ENCODE measurements at regions not wholly inside any gene's neighbourhood (a gene's known extent, or its start where the extent isn't known, plus 50 kb on each side); places are given as distances from the start of the nearest gene placed in this dataset.
"Not testable (repeated sequence)": the region's sequence is repeated elsewhere in the genome, so short reads cannot be mapped to it uniquely, and the experiment has no call there.

DNA sequence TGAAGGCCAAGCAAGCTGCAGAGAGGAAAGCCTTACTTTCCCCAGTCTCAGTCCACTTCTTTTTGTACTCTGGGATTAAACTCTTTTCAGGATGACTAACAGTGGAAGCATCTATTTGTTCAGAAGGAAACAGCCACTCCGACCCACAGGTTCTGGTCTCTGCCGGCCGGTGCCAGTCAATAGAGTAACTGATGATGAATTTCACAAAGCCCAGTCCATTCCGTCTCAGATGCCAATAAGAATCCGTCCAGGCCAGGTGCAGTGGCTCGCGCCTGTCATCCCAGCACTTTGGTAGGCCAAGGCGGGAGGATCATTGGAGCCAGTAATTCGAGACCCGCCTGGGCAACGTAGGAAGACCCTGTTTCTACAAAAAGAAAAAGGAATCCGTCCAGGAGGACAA lies 58.5 kb upstream of the HELT start:
- peaks cover under 1% of the 10 kb centered on the region for H3K9me3 Mint-ChIP-seq (ENCODE audit: low read depth)
- H3K27ac Mint-ChIP-seq, result no peak overlapping the region
- peaks cover 2% of the 10 kb centered on the region for H3K4me1 Mint-ChIP-seq (ENCODE audit: low read depth)
- H3K4me3 Mint-ChIP-seq (ENCODE audit: low read depth), result no peak overlapping the region
- no peaks in the 10 kb centered on the region for H3K27me3 Mint-ChIP-seq
- TF ChIP-seq, protein P1, sequence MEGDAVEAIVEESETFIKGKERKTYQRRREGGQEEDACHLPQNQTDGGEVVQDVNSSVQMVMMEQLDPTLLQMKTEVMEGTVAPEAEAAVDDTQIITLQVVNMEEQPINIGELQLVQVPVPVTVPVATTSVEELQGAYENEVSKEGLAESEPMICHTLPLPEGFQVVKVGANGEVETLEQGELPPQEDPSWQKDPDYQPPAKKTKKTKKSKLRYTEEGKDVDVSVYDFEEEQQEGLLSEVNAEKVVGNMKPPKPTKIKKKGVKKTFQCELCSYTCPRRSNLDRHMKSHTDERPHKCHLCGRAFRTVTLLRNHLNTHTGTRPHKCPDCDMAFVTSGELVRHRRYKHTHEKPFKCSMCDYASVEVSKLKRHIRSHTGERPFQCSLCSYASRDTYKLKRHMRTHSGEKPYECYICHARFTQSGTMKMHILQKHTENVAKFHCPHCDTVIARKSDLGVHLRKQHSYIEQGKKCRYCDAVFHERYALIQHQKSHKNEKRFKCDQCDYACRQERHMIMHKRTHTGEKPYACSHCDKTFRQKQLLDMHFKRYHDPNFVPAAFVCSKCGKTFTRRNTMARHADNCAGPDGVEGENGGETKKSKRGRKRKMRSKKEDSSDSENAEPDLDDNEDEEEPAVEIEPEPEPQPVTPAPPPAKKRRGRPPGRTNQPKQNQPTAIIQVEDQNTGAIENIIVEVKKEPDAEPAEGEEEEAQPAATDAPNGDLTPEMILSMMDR (IDR thresholded peaks at IDR 0.05; ENCODE audit: unreplicated experiment), result no peak
- DNase-seq (ENCODE audit: low spot score, unreplicated experiment), result no peak
- no peaks in the 10 kb centered on the region for H3K36me3 Mint-ChIP-seq (ENCODE audit: insufficient read depth)

DNA sequence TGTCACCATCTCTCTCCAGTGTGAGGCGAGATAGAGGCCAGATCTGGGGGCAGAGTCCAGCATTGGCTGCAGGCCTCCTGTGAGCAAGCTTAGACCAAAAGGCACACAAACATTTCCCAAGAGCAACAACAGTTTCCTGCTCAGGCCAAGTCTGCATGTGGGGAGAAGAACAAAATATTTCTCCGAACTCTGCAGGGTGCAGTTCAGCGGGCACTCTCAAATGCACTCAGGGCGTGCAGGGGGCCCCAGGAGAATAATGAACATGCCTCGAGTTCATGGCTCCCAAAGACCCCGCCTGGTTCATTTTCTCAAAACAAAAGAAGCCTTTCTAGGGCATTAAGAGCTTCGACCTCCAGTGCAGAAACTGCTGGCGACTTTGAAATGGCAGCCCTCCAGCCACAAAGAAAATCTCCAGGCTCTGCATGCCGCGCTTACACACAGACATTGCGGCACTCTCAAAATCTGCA lies 57.8 kb upstream of the HELT start:
- Mint-ChIP-seq H3K27ac (no peak overlapping the region), H3K27me3 (no peaks in the 10 kb centered on the region), H3K4me3 (ENCODE audit: low read depth) (no peak overlapping the region), H3K36me3 (ENCODE audit: insufficient read depth) (peaks cover 2% of the 10 kb centered on the region), H3K4me1 (ENCODE audit: low read depth) (peaks cover 2% of the 10 kb centered on the region), H3K9me3 (ENCODE audit: low read depth) (peaks cover 3% of the 10 kb centered on the region)
- DNase-seq (ENCODE audit: low spot score, unreplicated experiment), result no peak
- TF ChIP-seq, protein P1 (IDR thresholded peaks at IDR 0.05; ENCODE audit: unreplicated experiment), result no peak

DNA sequence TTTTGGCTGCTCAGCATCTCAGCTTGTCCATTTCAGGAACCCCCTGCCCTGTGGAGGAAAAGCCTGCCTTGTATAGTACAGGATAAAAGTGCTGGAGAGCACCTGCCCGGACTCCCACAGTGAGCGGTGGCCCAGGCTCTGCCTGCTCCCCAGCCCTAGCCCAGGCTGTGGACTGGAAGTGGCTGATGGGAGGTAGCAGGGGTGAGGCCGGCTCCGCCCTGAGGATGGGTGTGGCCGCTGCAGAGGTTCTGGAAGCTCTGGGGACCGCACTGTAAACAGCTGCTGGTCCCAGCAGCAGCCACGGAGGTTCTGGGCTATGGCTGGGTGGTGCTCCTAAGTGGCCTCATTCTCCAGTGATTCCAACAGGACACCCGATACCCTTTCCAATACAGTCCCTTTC lies 56.6 kb upstream of the HELT start:
- Mint-ChIP-seq H3K4me3 (ENCODE audit: low read depth) (no peak overlapping the region), H3K36me3 (ENCODE audit: insufficient read depth) (peaks cover 2% of the 10 kb centered on the region), H3K4me1 (ENCODE audit: low read depth) (peaks cover 2% of the 10 kb centered on the region), H3K27ac (no peak overlapping the region), H3K9me3 (ENCODE audit: low read depth) (peaks cover 3% of the 10 kb centered on the region), H3K27me3 (no peaks in the 10 kb centered on the region)
- TF ChIP-seq, protein P1 (IDR thresholded peaks at IDR 0.05; ENCODE audit: unreplicated experiment), result no peak
- DNase-seq (ENCODE audit: low spot score, unreplicated experiment), result no peak

DNA sequence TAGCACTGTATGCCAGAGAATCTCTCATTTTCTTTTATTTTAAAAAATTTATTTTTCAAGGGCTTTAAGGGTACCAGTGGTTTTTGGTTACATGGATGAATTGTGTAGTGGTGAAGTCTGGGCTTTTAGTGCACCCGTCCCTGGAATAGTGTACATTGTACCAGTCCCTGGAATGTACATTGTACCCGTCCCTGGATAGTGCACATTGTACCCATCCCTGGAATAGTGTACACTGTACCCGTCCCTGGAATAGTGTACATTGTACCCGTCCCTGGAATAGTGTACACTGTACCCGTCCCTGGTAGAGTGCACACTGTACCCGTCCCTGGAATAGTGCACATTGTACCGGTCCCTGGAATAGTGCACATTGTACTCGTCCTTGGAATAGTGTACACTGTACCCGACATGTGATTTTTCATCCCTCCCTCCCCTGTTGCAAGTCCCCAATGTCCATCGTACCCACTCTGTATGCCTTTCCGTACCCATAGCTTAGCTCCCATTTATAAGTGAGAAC lies 56.1 kb upstream of the HELT start:
- Mint-ChIP-seq H3K36me3 (ENCODE audit: insufficient read depth) (peaks cover 2% of the 10 kb centered on the region), H3K4me3 (ENCODE audit: low read depth) (no peak overlapping the region), H3K9me3 (ENCODE audit: low read depth) (peaks cover 3% of the 10 kb centered on the region), H3K4me1 (ENCODE audit: low read depth) (peaks cover 2% of the 10 kb centered on the region), H3K27me3 (no peaks in the 10 kb centered on the region), H3K27ac (no peak overlapping the region)
- TF ChIP-seq, protein P1 (IDR thresholded peaks at IDR 0.05; ENCODE audit: unreplicated experiment), result no peak
- no peak for DNase-seq (ENCODE audit: low spot score, unreplicated experiment)

DNA sequence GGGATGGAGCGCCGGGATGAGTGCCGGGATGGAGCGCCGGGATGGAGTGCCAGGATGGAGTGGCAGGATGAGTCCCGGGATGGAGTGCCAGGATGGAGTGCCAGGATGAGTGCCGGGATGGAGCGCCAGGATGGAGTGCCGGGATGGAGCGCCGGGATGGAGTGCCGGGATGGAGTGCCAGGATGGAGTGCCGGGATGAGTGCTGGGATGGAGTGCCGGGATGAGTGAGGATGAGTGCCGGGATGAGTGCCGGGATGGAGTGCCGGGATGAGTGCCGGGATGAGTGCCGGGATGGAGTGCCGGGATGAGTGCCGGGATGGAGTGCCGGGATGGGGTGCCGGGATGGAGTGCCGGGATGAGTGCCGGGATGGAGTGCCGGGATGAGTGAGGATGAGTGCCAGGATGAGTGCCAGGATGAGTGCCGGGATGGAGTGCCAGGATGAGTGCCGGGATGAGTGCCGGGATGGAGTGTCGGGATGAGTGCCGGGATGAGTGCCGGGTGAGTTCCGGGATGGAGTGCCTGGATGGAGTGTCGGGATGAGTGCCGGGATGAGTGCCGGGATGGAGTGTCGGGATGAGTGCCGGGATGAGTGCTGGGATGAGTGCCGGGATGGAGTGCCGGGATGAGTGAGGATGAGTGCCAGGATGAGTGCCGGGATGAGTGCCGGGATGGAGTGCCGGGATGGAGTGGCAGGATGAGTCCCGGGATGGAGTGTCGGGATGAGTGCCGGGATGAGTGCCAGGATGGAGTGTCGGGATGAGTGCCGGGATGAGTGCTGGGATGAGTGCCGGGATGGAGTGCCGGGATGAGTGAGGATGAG lies 52.9 kb upstream of the HELT start:
- not testable (repeated sequence) for H3K27me3 Mint-ChIP-seq; H3K36me3 Mint-ChIP-seq (ENCODE audit: insufficient read depth)
- H3K27ac Mint-ChIP-seq, result peak overlapping the region; percentile 99

DNA sequence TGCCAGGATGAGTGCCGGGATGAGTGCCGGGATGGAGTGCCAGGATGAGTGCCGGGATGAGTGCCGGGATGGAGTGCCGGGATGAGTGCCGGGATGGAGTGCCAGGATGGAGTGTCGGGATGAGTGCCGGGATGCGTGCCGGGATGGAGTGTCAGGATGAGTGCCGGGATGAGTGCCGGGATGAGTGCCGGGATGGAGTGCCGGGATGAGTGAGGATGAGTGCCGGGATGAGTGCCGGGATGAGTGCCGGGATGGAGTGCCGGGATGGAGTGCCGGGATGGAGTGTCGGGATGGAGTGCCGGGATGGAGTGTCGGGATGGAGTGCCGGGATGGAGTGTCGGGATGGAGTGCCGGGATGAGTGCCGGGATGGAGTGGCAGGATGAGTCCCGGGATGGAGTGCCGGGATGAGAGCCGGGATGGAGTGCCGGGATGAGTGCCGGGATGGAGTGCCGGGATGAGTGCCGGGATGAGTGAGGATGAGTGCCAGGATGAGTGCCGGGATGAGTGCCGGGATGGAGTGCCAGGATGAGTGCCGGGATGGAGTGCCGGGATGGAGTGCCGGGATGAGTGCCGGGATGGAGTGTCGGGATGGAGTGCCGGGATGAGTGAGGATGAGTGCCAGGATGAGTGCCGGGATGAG lies 52.1 kb upstream of the HELT start:
- H3K4me3 Mint-ChIP-seq (ENCODE audit: low read depth); H3K9me3 Mint-ChIP-seq (ENCODE audit: low read depth); H3K36me3 Mint-ChIP-seq (ENCODE audit: insufficient read depth); H3K4me1 Mint-ChIP-seq (ENCODE audit: low read depth); H3K27me3 Mint-ChIP-seq; H3K27ac Mint-ChIP-seq; DNase-seq (ENCODE audit: low spot score, unreplicated experiment): not testable (repeated sequence)

More for the DNA sequence above, 52.9 kb upstream of the HELT start:
- H3K4me1 Mint-ChIP-seq (ENCODE audit: low read depth); DNase-seq (ENCODE audit: low spot score, unreplicated experiment); H3K9me3 Mint-ChIP-seq (ENCODE audit: low read depth); H3K4me3 Mint-ChIP-seq (ENCODE audit: low read depth): not testable (repeated sequence)

DNA sequence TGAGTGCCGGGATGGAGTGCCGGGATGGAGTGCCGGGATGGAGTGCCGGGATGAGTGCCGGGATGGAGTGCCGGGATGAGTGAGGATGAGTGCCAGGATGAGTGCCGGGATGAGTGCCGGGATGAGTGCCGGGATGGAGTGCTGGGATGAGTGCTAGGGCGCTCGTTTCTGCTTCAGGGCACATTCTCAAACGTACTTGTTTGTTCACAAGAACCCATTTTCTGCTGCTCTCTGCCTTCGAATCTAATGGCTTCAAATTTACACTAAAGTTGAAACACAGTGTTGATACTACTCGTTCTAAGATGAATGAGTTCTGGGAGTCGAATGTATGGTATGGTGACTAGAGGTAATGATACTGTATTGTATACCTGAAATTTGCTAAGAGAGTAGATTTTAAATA lies 50.6 kb upstream of the HELT start:
- not testable (repeated sequence) for H3K27me3 Mint-ChIP-seq; H3K36me3 Mint-ChIP-seq (ENCODE audit: insufficient read depth); H3K4me3 Mint-ChIP-seq (ENCODE audit: low read depth); DNase-seq (ENCODE audit: low spot score, unreplicated experiment); H3K4me1 Mint-ChIP-seq (ENCODE audit: low read depth)
- Mint-ChIP-seq H3K27ac (peak overlapping the region; percentile 72), H3K9me3 (ENCODE audit: low read depth) (peaks cover 13% of the 10 kb centered on the region)
